ENCODE measurements at regions not wholly inside any gene's neighbourhood (a gene's known extent, or its start where the extent isn't known, plus 50 kb on each side); places are given as distances from the start of the nearest gene placed in this dataset.
"Not testable (repeated sequence)": the region's sequence is repeated elsewhere in the genome, so short reads cannot be mapped to it uniquely, and the experiment has no call there.

GRCh38 chr7:149681274-149681673 lies 92.1 kb downstream of the ZNF467 start:
- no peak for DNase-seq

- no peak for DNase-seq
These were observed 92.9 kb downstream of the ZNF467 start for GRCh38 chr7:149680331-149681025.

- DNase-seq: not testable (repeated sequence)
These were observed 98.5 kb downstream of the ZNF467 start for GRCh38 chr7:149674728-149675385.

- no peak for DNase-seq
These were observed 100.4 kb downstream of the ZNF467 start for GRCh38 chr7:149673006-149673405.

- no peak for DNase-seq
These were observed 103.1 kb downstream of the ZNF467 start for GRCh38 chr7:149670288-149670687.

- peak; percentile 32 to 40 for DNase-seq
These were observed 104.1 kb downstream of the ZNF467 start for GRCh38 chr7:149669121-149669818.

GRCh38 chr7:149666360-149666945 lies 106.9 kb downstream of the ZNF467 start:
- DNase-seq: no peak

GRCh38 chr7:149665618-149666017 lies 107.8 kb downstream of the ZNF467 start:
- not testable (repeated sequence) for DNase-seq

GRCh38 chr7:149664666-149665065 lies 108.7 kb downstream of the ZNF467 start:
- no peak for DNase-seq

GRCh38 chr7:149664176-149664575 lies 109.2 kb downstream of the ZNF467 start:
- no peak for DNase-seq

GRCh38 chr7:149662591-149663095 lies 110.7 kb downstream of the ZNF467 start:
- DNase-seq: peak; percentile 32 to 84

- DNase-seq: no peak
These were observed 117.6 kb downstream of the ZNF467 start for GRCh38 chr7:149655784-149656183.

GRCh38 chr7:149654588-149654987 lies 118.8 kb downstream of the ZNF467 start:
- DNase-seq: no peak

- not testable (repeated sequence) for DNase-seq
These were observed 123.2 kb downstream of the ZNF467 start for GRCh38 chr7:149650190-149650589.

GRCh38 chr7:149644754-149645153 lies 128.6 kb downstream of the ZNF467 start:
- no peak for DNase-seq

GRCh38 chr7:149642589-149642988 lies 130.8 kb downstream of the ZNF467 start:
- no peak for DNase-seq

- DNase-seq: no peak
These were observed 134.6 kb downstream of the ZNF467 start for GRCh38 chr7:149638566-149639320.

GRCh38 chr7:149637911-149638565 lies 135.3 kb downstream of the ZNF467 start:
- DNase-seq: no peak

GRCh38 chr7:149635561-149636329 lies 137.6 kb downstream of the ZNF467 start:
- no peak for DNase-seq

GRCh38 chr7:149633976-149634945 lies 136.7 kb upstream of the ZNF746 start:
- no peak for DNase-seq

Measured in inflammatory macrophage treated with lipopolysaccharide for 1 hour (primary cell).